SK-N-MC (cell line): ENCODE measurements at regions not wholly inside any gene's neighbourhood (a gene's known extent, or its start where the extent isn't known, plus 50 kb on each side); places are given as distances from the start of the nearest gene placed in this dataset.

ENCODE experiments used
- EZH2 ChIP-seq: fragments of 200-600 bp; sonication (generic); IDR thresholded peaks from one replicate; pipeline ENCODE4 v1.6.1; 2017; ENCODE audit warnings: antibody characterized with exemption
- FOXP2 ChIP-seq: optimal IDR thresholded peaks from 2 replicates; pipeline ENCODE3; 2011; ENCODE audit warnings: mild to moderate bottlenecking, moderate library complexity; ENCODE audit not compliant: insufficient read depth; ENCODE audit errors: extremely low read length, control extremely low read depth
- POLR2AphosphoS5 ChIP-seq: IDR thresholded peaks from 2 replicates; pipeline ENCODE4 v1.6.1; 2012; ENCODE audit warnings: mild to moderate bottlenecking, low read depth, low read length, borderline replicate concordance

DNA sequence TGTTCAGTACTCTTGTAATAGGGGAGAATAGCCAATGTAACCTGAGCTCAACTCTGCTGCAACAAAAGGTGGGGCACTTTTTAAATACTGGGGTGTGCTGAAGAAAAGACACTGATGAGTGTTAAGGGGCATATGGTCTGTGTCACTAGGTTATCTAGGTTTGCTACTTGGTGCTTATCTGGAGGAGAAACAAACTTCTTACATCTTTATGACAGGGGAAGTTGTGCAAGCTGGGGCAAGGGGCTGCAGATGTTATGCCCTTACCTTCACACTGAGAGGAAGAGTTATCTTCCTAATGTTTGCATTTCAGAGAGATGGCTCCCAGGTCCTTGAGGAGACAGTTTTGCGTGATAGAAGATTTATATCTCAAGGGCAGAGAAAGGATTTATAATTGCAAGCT lies 90.9 kb upstream of the PKP2 start:
- TF ChIP-seq POLR2AphosphoS5 (no peak), EZH2 (no peak), FOXP2 (no peak)
